ENCODE measurements at regions not wholly inside any gene's neighbourhood (a gene's known extent, or its start where the extent isn't known, plus 50 kb on each side); places are given as distances from the start of the nearest gene placed in this dataset.

GRCh38 chr15:97410897-97411575, 549.5 kb upstream of the ARRDC4 start (continued):
- TF ChIP-seq JUNB (CRISPR knock-in tag; conservative IDR thresholded peaks at IDR 0.05) (no peak), KLF1 (tag; IDR thresholded peaks at IDR 0.05) (no peak), CTCFL (IDR thresholded peaks at IDR 0.05; ENCODE audit: borderline replicate concordance, insufficient read depth, low read depth, low read length, poor library complexity, severe bottlenecking) (no peak), EZH2 (IDR thresholded peaks at IDR 0.05; ENCODE audit: borderline replicate concordance, low read depth, low read length) (no peak), ZNF609 (CRISPR knock-in tag; IDR thresholded peaks at IDR 0.05; ENCODE audit: borderline replicate concordance) (no peak), ZNF175 (CRISPR knock-in tag; IDR thresholded peaks at IDR 0.05; ENCODE audit: low read depth) (no peak), HSF4 (CRISPR knock-in tag; IDR thresholded peaks at IDR 0.05; ENCODE audit: borderline replicate concordance) (no peak), CSDE1 (IDR thresholded peaks at IDR 0.05) (no peak), ZZZ3 (IDR thresholded peaks at IDR 0.05) (no peak), SETDB1 (IDR thresholded peaks at IDR 0.05; ENCODE audit: low read length) (no peak)
- TF ChIP-seq, protein P1, sequence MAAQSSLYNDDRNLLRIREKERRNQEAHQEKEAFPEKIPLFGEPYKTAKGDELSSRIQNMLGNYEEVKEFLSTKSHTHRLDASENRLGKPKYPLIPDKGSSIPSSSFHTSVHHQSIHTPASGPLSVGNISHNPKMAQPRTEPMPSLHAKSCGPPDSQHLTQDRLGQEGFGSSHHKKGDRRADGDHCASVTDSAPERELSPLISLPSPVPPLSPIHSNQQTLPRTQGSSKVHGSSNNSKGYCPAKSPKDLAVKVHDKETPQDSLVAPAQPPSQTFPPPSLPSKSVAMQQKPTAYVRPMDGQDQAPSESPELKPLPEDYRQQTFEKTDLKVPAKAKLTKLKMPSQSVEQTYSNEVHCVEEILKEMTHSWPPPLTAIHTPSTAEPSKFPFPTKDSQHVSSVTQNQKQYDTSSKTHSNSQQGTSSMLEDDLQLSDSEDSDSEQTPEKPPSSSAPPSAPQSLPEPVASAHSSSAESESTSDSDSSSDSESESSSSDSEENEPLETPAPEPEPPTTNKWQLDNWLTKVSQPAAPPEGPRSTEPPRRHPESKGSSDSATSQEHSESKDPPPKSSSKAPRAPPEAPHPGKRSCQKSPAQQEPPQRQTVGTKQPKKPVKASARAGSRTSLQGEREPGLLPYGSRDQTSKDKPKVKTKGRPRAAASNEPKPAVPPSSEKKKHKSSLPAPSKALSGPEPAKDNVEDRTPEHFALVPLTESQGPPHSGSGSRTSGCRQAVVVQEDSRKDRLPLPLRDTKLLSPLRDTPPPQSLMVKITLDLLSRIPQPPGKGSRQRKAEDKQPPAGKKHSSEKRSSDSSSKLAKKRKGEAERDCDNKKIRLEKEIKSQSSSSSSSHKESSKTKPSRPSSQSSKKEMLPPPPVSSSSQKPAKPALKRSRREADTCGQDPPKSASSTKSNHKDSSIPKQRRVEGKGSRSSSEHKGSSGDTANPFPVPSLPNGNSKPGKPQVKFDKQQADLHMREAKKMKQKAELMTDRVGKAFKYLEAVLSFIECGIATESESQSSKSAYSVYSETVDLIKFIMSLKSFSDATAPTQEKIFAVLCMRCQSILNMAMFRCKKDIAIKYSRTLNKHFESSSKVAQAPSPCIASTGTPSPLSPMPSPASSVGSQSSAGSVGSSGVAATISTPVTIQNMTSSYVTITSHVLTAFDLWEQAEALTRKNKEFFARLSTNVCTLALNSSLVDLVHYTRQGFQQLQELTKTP (IDR thresholded peaks at IDR 0.05; ENCODE audit: low read depth in 1 of 2, partially characterized antibody in 2 of 2): no peak

All from K562 (cell line).